HCT116 (cell line): ENCODE measurements at regions not wholly inside any gene's neighbourhood (a gene's known extent, or its start where the extent isn't known, plus 50 kb on each side); places are given as distances from the start of the nearest gene placed in this dataset.

ENCODE experiments used
- ATAC-seq: fragments of 200-7000 bp; cut with Tn5 transposase; 2 replicates; pipeline ENCODE4 v1.9.1; 2020; ENCODE audit warnings: mild to moderate bottlenecking, moderate library complexity
- BruUV-seq: library from RNA; stranded (reverse); fragments of 400-500 nt; replicated peaks from 2 replicates; lab custom pipeline; 2021; lab: Mats Ljungman, UMichigan
- CTCF ChIA-PET: fragments of 300-600 bp; sonication (Branson Sonifier 250); formaldehyde crosslinking; loops from one replicate; lab custom pipeline; 2021; ENCODE audit warnings: antibody characterized with exemption; lab: Charles Lee
- POLR2A ChIA-PET: fragments of 300-600, 350-600 bp; sonication (Branson Sonifier 250); formaldehyde crosslinking; loops from one replicate; lab custom pipeline; 2021; ENCODE audit warnings: antibody characterized with exemption; lab: Charles Lee
- RAD21 ChIA-PET, 2 experiments: fragments of 300-600 bp; sonication (Branson Sonifier 250); formaldehyde crosslinking; loops; one replicate each; lab custom pipeline; 2023; ENCODE audit warnings: low total read pairs in 2 of 2; ENCODE audit not compliant: uncharacterized antibody in 2 of 2, unreplicated experiment in 2 of 2, low non-redundant PET in 1 of 2; lab: Charles Lee
- DNase-seq: peaks from one replicate; pipeline ENCODE4 v3.0.0-alpha.2; 2010; ENCODE audit warnings: low read depth, low spot score
- H2AFZ ChIP-seq: fragments of 200-600 bp; shearing (Covaris generic), sonication (generic); 2 replicates; pipeline ENCODE4 v1.6.1; 2017; ENCODE audit warnings: low read depth, mixed run types, mixed read lengths, antibody characterized with exemption, low read length; ENCODE audit not compliant: poor library complexity, severe bottlenecking
- H3K27ac ChIP-seq: 2 replicates; pipeline ENCODE4 v1.5.1; 2012; ENCODE audit warnings: low read depth, low read length
- H3K27me3 ChIP-seq: fragments of 200-600 bp; sonication (generic); 2 replicates; pipeline ENCODE4 v1.6.1; 2016; ENCODE audit warnings: mixed run types, low read length, mixed read lengths; ENCODE audit not compliant: insufficient read depth
- H3K36me3 ChIP-seq, 2 experiments: fragments of 200-500 bp in 1 of 2; fragments of 200-600 bp in 1 of 2; sonication (Bioruptor generic) in 1 of 2; sonication (generic) in 1 of 2; 2 replicates each; pipeline versions ENCODE4 v1.5.1 to v1.6.1; 2014 to 2016; ENCODE audit warnings: low read length in 2 of 2, inconsistent platforms in 1 of 2, mixed read lengths in 1 of 2, mixed run types in 1 of 2; ENCODE audit not compliant: insufficient read depth in 2 of 2, control insufficient read depth in 1 of 2
- H3K4me1 ChIP-seq, 2 experiments: fragments of 200-600 bp in 1 of 2; sonication (generic) in 1 of 2; 2 replicates each; pipeline versions ENCODE4 v1.5.1 to v1.6.1; 2012 to 2017; ENCODE audit warnings: low read length in 2 of 2, inconsistent platforms in 1 of 2, mild to moderate bottlenecking in 1 of 2, mixed read lengths in 1 of 2, mixed run types in 1 of 2, moderate library complexity in 1 of 2; ENCODE audit not compliant: insufficient read depth in 2 of 2, control insufficient read depth in 1 of 2
- H3K4me2 ChIP-seq: fragments of 200-600 bp; sonication (generic); 2 replicates; pipeline ENCODE4 v1.6.1; 2017; ENCODE audit warnings: mixed run types, low read length, mixed read lengths
- H3K4me3 ChIP-seq, 2 experiments: fragments of 200-600 bp in 1 of 2; sonication (generic) in 1 of 2; replicated peaks in 1 of 2; 2 replicates each; pipeline ENCODE4 v1.5.1; 2011 to 2016; ENCODE audit warnings: low read length in 2 of 2, control low read depth in 1 of 2, low read depth in 1 of 2, mild to moderate bottlenecking in 1 of 2, mixed read lengths in 1 of 2, mixed run types in 1 of 2
- H3K79me2 ChIP-seq: fragments of 200-600 bp; sonication (generic); 2 replicates; pipeline ENCODE4 v1.6.1; 2017; ENCODE audit warnings: mild to moderate bottlenecking, mixed run types, low read length, moderate library complexity, mixed read lengths; ENCODE audit not compliant: insufficient read depth
- H3K9ac ChIP-seq: fragments of 200-600 bp; sonication (generic); 2 replicates; pipeline ENCODE4 v1.6.1; 2016; ENCODE audit warnings: low read length, mixed read lengths
- H3K9me2 ChIP-seq: fragments of 200-600 bp; sonication (generic), shearing (Covaris generic); 2 replicates; pipeline ENCODE4 v1.6.1; 2017; ENCODE audit warnings: mixed run types, mild to moderate bottlenecking, moderate library complexity; ENCODE audit not compliant: insufficient read depth
- H3K9me3 ChIP-seq, 2 experiments: fragments of 200-500 bp in 1 of 2; fragments of 200-600 bp in 1 of 2; sonication (Bioruptor generic) in 1 of 2; sonication (generic) in 1 of 2; 2 replicates each; pipeline ENCODE4 v1.6.1; 2014 to 2017; ENCODE audit warnings: low read length in 2 of 2, mixed read lengths in 2 of 2, inconsistent platforms in 1 of 2, low read depth in 1 of 2, mild to moderate bottlenecking in 1 of 2, mixed run types in 1 of 2, moderate library complexity in 1 of 2; ENCODE audit not compliant: control insufficient read depth in 1 of 2, insufficient read depth in 1 of 2
- H4K20me1 ChIP-seq: fragments of 200-600 bp; sonication (generic), shearing (Covaris generic); 2 replicates; pipeline ENCODE4 v1.6.1; 2017; ENCODE audit warnings: mixed run types, mild to moderate bottlenecking, moderate library complexity; ENCODE audit not compliant: insufficient read depth
- EGR1 ChIP-seq: IDR thresholded peaks from 2 replicates; pipeline ENCODE4 v1.6.1; 2012; ENCODE audit warnings: low read depth
- EZH2 ChIP-seq: fragments of 200-600 bp; sonication (generic); IDR thresholded peaks from 2 replicates; pipeline ENCODE4 v1.6.1; 2017; ENCODE audit warnings: antibody characterized with exemption, mixed run types
- FOSL1 ChIP-seq: IDR thresholded peaks from 2 replicates; pipeline ENCODE4 v1.6.1; 2012; ENCODE audit warnings: low read depth
- POLR2A ChIP-seq: IDR thresholded peaks from 2 replicates; pipeline ENCODE4 v1.7.0; 2011; ENCODE audit warnings: borderline replicate concordance; ENCODE audit not compliant: insufficient read depth, insufficient read length; ENCODE audit errors: extremely low read depth
- POLR2AphosphoS5 ChIP-seq: IDR thresholded peaks from 2 replicates; pipeline ENCODE4 v1.6.1; 2011; ENCODE audit warnings: mild to moderate bottlenecking, low read depth, low read length, moderate library complexity
- REST ChIP-seq: IDR thresholded peaks from 2 replicates; pipeline ENCODE4 v1.6.1; 2012; ENCODE audit warnings: low read depth
- SP1 ChIP-seq: IDR thresholded peaks from 2 replicates; pipeline ENCODE4 v1.6.1; 2012; ENCODE audit warnings: low read depth
- SRF ChIP-seq: IDR thresholded peaks from 2 replicates; pipeline ENCODE4 v1.6.1; 2012; ENCODE audit warnings: low read depth
- TCF7L2 ChIP-seq: IDR thresholded peaks from 2 replicates; pipeline ENCODE4 v1.7.0; 2011; ENCODE audit warnings: borderline replicate concordance, inconsistent platforms; ENCODE audit not compliant: insufficient read depth, insufficient read length; ENCODE audit errors: extremely low read depth
- YY1 ChIP-seq: IDR thresholded peaks from 2 replicates; pipeline ENCODE4 v1.6.1; 2011; ENCODE audit warnings: low read length, low read depth, moderate library complexity, mild to moderate bottlenecking; ENCODE audit not compliant: insufficient replicate concordance; ENCODE audit errors: extremely low read depth
- ZFX ChIP-seq: fragments of 450-650 bp; IDR thresholded peaks from 2 replicates; pipeline ENCODE4 v1.6.1; 2017
- ZNF274 ChIP-seq: fragments of 200-500 bp; sonication (Bioruptor generic); IDR thresholded peaks from 2 replicates; pipeline ENCODE4 v1.6.1; 2014; ENCODE audit warnings: mild to moderate bottlenecking, low read depth, low read length, inconsistent platforms
- intact Hi-C: fragments of 100-400 bp; cut with micrococcal nuclease; formaldehyde crosslinking; loops from 2 replicates; pipeline ENCODE4 v1.10.0; 2022

- no peak for TF ChIP-seq POLR2A
- no peak for TF ChIP-seq ZNF274
- no peak for TF ChIP-seq YY1
- TF ChIP-seq, all 23 proteins: peak for 0
Observed at GRCh38 chr4:138821331-138821730, 194.2 kb upstream of the NOCT start (continued).

- Histone ChIP-seq H3K9me3 (no peaks in the 10 kb centered on the region), H3K36me3 (no peaks in the 10 kb centered on the region), H3K4me1 (no peaks in the 10 kb centered on the region), H3K9ac (no peak overlapping the region), H3K79me2 (no peaks in the 10 kb centered on the region), H4K20me1 (no peaks in the 10 kb centered on the region), H3K9me2 (no peaks in the 10 kb centered on the region), H3K27me3 (no peaks in the 10 kb centered on the region), H3K4me2 (no peak overlapping the region), H3K27ac (no peak overlapping the region), H3K4me3 (no peak overlapping the region), H2AFZ (no peak overlapping the region)
- intact Hi-C loops = no loop called here
- ChIA-PET POLR2A (no interaction called here), RAD21 (no interaction called here), CTCF (no interaction called here)
- no peak for DNase-seq
- no TSS peak for BruUV-seq
- ATAC-seq = no peak
- TF ChIP-seq FOSL1 = no peak
- TF ChIP-seq ZFX = no peak
- TF ChIP-seq POLR2AphosphoS5 = no peak
- TF ChIP-seq EGR1 = no peak
- no peak for TF ChIP-seq SP1
- TF ChIP-seq TCF7L2 = no peak
Observed at GRCh38 chr4:138816875-138817274, 198.7 kb upstream of the NOCT start.

GRCh38 chr4:138815811-138816210, 199.8 kb upstream of the NOCT start:
- no TSS peak for BruUV-seq
- Histone ChIP-seq H3K9ac (no peak overlapping the region), H3K27me3 (no peaks in the 10 kb centered on the region), H3K9me2 (no peaks in the 10 kb centered on the region), H3K4me2 (no peak overlapping the region), H3K27ac (no peak overlapping the region), H3K9me3 (no peaks in the 10 kb centered on the region), H3K4me3 (no peak overlapping the region), H3K79me2 (no peaks in the 10 kb centered on the region), H3K36me3 (no peaks in the 10 kb centered on the region), H4K20me1 (no peaks in the 10 kb centered on the region), H2AFZ (no peak overlapping the region), H3K4me1 (no peaks in the 10 kb centered on the region)
- ATAC-seq = no peak
- TF ChIP-seq ZNF274 (no peak), REST (no peak), SRF (no peak), YY1 (no peak), EGR1 (no peak), EZH2 (no peak), POLR2AphosphoS5 (no peak), POLR2A (no peak), FOSL1 (no peak), TCF7L2 (no peak)
- intact Hi-C loops = no loop called here
- ChIA-PET CTCF (no interaction called here), POLR2A (no interaction called here), RAD21 (no interaction called here)
- DNase-seq = no peak
